SKM-1 (cell line): ENCODE measurements at regions not wholly inside any gene's neighbourhood (a gene's known extent, or its start where the extent isn't known, plus 50 kb on each side); places are given as distances from the start of the nearest gene placed in this dataset.

Experiments
- DNase-seq: peaks from one replicate; lab custom pipeline; 2025; ENCODE audit not compliant: unreplicated experiment; lab: John Stamatoyannopoulos, UW

DNA sequence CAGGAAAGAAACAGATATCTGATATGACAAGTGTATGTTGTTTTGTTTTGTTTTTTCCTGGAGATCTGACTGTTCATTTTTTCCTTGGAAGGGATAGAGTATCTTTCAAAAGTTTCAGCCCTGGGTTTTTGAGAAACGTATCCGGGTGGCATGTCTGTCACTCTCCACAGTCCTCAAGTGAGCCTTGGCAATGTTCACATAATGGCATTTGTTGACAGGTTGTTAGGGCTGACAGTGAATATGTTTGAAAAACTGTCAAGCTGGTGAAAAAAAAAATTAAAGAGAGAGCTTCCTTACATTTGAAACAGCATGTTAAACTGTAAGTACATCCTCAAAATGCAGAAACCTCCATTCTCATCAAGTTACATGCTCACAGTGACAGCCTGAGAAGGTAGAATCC is 113.0 kb upstream of the DYNLRB2 start:
- DNase-seq, result no peak

DNA sequence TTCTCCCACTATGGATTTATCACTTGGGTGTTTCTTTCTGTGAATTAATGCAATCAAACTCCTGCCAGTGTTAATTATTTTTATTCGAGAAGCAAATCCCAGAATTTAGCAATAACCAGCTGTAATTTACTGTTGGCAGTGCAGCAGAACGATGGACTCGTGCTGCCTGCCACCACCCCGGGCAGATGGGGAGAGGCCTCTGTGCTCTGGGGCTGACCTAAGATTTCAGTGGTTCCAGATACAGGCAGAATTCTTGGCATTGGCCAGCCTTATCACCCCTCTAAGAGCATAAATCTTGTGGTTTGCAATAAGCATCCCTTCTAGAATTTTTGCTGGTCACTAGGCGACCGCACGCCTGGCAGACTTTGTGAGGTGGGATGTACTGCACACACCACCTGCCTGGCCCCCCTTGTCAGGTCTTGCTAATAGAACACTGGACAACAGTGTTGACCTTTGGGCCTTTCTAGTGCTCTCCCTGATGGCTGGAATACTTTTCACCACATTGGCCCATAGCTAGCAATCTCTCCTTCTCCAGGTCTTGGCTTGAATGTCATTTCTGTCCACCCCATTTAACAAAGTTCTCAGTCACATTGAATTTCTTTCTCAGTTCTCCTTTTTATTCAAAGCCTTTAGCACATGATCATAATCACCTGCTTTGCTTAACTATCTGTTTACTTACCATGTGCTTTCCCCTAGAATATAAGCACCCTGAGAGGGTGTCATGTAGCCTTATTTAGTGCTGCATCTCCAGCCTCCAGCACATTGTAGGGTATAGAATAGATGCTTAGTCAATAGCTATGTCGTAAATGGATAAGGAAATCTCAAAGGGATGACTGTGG is 122.1 kb upstream of the DYNLRB2 start:
- no peak for DNase-seq

DNA sequence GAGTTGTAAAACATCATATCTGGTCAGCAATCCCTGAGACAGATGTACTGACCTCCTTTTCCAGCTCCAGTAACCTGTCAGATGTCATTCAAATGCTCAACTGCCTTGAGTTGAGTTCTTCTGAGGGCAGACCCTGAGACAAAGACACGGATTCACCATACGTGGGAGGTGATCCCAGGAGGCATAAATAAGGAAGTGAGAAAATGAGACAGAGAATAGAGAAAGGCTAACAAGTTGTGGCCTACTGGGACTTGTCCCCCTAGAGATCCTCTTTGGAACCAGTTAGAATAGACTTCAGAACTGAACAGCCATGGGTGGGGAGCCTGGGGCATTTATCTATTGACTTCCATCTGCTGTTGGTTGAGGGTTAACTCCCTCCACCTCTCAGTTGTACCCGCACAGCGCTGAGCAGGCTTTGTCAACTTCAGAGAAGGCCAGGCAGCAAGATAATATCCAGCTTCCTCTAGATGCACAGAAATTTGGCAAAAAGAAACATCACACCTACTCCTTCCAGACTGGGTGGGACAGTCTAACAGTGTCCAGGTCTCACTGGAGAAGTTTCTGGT is 123.0 kb upstream of the DYNLRB2 start:
- no peak for DNase-seq

DNA sequence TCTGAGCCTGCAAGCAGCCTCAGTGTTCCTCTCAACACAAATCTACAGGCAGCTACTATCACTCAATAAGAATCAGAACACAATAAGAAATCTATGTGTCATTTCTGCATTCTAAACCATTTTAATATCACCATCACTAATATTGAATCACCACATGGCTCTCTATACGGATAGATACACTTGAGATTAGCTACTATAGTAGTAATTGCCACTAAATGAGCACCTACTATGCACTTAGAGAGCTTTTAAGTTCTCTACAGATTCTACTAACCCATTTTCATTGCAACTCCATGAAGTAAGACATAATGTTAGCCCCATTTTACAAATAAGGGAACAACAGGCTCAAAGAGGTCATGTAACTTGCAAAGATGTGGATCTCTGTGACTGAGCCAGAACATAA is 132.8 kb upstream of the DYNLRB2 start:
- DNase-seq, result no peak

DNA sequence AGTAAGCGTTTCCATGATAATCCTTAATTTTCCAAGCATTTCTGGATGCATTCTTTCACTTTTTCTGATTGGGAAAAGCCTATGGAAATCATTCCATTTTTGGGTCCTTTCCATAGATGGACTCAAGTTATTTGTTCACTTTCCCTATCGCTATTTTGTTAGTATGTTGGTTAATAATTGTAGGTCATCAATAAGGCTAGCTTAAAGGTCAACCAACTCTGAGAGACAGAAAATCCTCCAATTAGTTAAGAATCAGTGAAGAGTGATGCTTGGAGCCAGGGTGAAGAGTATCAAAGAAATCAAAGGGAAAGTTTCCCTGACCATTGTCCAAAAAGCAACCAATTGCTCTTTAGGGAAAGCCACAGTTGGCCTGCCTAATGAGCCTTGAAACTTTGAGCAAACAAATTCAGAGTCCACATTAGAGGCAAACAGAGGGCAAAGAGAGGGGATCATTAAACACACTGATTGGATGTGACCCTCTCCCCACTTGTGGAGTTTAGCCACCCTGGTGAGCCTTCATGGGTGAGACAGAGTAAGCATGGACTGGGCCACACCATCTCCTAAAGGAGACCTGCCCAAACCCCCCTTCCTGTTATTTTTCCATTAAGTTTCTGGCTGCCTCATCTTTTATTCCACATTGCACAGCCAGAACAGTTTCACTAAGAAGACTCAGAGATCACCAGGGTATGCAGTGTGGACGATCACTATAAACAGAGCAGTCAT is 133.4 kb upstream of the DYNLRB2 start:
- DNase-seq, result no peak

DNA sequence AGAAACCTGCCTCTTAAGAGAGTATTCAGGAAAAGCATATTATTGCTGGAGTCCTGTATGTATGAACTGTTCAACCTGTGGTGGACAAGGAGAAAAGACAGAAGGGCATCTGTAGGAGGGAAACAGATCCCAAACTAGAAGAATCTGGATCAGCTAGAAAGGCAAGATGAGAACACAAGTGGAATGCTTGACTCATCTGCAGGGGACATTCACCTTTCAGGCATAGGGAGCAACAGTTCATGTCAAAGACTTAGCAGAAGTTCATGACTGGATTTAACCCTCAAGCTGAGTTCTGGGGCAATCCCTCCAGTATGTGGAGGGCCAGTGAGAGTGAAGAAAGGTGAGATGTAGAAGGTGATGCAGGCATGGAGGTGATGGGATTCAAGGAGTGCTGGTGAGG is 135.9 kb upstream of the DYNLRB2 start:
- no peak for DNase-seq

DNA sequence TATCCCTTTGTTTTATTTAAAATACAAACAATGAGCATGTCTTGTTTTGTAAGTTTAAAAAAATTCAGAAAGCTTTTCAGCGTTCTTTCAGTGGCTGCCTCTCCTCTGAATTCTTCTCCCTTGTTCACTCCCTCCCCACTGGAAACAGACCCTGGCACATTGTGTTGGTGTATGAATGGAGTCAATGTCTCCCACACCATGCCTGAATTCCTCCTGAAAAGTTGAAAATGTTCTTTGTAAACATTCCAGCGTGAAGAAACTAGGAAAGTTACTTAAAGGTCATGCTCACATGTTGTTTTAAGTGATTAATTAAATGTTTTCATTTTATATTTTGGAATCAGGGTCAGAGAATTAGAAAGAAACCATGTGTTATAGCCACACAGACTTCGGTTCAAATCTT is 136.9 kb upstream of the DYNLRB2 start:
- DNase-seq, result no peak

DNA sequence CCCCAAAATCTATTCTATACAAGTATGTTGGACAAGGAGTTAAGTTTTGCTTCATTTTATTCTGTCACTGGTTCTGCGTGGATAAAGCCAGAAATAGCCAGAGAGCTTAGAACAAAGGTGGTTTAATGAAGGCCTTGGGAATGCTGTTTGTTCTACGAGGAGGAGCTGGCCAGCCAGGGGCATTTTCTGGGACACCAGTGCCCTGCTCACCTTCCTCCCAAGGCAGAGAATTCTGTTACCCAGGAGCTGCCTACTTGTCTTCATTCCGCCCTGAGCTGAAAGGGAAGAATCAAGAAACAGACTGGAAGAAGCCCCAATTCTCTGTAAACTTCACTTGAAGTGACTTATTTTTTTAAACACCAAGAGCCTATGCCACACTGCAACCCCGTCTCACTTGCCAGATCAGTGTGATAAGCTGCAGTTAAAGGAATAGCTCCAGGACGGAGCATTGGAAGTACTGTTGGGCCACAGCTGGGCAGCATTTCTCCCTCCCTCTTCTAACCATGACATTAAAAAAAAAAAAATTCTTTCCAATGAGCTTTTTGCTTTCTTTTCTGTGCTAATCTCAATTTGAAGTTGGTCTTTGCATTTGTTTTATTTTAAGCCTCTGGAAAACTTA is 149.8 kb upstream of the DYNLRB2 start:
- no peak for DNase-seq

DNA sequence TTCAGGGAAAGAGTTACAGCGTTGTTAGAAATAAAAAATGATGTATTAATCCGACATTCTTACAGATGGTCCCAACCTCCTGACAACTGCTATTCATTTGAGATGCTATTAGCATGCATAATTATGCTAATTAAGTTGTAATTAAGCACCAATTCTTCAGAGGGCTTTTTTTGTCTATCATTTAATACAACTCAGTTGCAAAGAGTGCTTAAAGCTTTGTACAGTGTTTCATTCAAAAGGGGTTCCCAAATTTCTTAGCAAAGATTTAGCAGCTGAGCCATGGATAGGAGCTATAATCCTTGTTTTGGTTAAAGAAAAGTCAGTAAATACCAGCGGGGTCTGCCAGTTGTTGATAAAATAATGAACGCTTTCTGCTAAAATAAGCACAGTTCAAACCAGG is 150.7 kb upstream of the DYNLRB2 start:
- no peak for DNase-seq

DNA sequence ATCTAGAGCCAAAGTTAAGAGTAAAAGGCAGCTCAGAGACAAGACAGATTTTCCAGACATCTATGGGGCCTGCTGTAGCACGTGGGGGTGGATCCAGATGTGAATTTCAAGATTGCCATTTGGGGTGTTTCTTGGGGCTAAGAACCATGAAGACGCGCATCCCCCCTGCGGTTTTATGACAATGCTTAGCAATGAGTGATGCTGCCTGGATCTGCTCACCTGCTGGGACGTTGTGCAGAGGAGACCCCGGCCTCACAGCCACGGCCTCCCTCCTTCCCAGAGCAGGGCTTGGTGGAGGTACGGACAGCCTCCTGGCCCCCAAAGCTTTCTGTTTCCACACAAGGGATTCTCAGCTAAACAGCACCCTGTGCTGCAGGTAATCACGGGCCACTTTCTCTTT is 151.5 kb upstream of the DYNLRB2 start:
- DNase-seq, result no peak

DNA sequence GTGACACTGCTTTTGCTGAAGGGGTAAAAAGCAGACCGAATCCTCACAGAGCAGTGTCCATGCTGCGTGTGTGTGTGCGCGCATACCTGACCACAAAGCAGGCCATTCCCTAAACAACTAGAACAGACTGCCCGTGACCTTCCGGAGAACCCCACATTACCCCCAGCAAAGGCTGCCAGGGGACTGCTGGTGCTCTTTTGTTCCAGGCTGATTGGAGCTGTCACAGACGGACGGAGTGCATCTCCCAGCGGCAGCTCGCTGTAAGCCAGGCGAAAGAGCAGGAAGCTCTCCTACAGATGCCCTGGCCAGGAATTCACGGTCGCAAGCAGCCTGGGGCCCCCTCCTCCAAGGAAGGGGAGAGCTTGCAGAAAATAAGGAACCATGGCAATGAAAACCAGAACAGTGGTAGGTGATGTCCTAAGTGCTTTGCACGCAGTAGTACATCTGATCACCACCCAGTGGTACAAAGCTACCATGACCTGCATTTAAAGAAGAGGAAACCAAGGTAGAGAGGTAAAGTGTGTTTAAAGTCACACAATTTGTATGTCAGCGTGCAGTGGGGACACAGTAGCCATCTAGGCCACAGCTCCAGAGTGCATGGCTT is 153.4 kb upstream of the DYNLRB2 start:
- no peak for DNase-seq

DNA sequence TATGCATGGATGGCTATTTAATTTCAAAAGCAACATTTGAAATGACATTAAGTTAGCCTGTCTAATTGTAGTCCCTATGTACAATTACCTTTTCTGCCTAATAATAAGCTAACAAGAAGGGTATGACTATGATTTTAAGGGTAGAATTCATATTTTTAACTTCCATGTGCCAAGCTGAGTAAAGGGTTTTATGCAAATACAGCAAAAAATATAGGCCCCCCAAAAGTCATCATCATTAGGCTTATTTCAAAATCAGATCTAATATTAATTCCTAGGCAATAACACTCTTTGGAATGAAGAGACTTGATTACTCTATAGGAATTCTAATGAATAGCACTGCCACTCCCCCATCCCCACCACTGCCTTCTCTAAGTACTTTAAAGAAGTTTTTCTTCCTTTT is 155.9 kb upstream of the DYNLRB2 start:
- no peak for DNase-seq

DNA sequence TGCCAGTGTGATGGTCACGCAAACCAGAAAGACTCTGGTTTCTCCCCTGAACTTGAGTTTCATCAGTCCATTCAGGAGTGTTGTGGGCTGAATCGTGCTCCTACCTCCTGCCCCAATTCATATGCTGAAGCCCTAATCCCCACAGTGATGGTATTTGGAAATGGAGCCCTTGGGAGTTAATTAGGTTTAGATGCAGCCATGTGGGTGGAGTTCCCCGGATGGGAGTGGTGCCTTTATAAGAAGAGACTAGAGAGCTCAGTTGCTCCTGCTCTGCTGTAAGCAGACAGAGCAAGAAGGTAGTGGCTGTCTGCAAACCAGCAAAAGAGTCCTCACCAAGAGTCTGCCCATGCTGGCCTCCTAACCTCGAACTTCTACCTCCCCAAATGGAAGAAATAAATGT is 160.3 kb upstream of the DYNLRB2 start:
- no peak for DNase-seq

DNA sequence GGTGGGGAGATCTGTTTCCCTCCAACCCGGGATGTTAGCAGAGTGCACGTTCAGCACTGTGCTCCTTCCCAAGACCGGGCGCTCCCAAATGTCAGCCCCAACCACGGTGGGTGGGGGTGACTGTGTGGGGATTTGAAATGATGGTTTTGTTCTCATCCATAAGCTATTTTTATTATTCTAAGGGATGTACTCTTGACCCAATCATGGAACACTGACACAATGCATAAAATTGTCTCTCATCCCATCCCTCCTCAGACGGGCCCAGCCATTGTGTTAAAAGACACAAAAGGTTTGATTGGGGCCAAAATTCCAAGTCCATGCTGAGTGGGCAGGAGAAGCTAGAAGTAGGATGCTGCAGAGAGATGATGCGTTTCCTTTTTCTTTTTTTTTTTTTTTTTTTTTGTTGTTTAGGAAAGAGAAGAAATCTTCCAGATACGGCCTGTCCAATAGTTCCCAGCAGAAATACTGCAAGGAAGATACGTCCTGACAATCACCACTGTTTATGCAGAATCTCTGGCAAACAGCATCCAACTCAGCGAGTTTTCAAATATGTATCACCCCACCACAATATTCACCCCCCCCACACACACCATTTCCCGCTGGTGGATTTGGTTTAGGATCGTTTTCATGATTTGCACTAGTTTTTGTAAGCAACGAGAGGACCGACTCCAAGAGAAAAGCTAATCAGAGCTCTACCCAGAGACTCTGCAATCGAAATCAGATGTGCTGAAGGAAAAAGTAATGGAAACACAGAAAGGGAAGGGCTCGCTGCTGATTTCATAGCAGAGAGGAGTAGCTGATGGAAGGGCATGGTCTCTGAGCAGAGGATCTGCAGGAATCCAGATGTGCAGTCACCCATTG is 163.5 kb upstream of the DYNLRB2 start:
- DNase-seq, result no peak

DNA sequence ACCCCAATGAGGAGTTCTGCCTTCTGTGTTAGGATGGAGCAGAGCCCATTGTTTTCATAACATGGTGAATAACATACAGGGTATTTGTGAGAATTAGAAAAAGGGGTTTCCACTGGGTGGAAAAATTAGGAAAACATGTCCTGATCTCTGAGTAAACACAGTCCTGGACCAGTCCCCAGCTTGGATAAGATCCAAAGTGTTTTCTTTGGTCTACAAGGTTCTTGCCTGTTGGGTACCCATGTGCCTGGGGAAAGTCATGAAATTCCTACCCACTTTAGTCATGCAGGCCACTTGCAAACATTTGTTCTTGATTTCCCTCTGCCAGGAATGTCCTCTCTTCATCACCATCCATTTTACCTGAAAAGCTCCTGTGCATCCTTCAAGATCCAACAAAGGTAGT is 164.8 kb upstream of the DYNLRB2 start:
- DNase-seq, result no peak

DNA sequence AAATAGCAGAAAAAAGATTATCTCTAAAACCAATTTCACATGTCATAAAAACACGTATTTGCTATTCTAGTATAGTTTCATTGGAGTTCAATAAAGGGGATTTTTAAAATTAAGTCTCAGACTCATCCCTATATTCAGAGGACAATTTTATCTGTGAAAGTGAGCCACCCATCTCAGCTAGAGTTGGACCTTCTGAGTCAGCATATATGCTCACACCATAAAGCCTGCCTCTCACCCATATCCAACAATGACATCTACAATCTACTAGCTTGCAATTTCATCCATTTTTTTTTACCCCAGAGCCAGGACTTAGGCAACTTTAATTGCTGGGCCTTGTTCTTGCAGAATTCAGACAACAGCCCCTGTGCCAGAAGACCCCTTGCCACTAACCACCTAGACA is 165.3 kb upstream of the DYNLRB2 start:
- DNase-seq, result no peak

DNA sequence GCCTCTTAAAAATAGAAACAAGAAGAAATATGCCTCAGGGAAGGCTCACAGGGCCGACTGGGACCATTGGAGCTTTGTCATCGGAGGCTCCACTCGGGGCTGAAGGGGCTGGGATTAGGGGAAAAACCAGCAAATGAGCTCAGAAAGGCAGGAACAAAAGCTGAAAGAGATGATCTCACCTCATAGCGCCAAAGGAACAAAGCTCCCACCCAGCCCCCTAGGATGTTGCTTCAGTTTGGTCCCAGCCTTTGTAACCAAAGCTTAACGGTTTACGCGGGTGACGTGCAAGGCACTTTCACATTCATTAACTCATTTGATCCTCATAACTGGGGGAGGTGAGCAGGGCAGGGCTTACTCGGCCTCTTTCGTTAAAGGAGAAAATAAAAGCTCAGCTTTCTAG is 168.5 kb upstream of the DYNLRB2 start:
- no peak for DNase-seq

DNA sequence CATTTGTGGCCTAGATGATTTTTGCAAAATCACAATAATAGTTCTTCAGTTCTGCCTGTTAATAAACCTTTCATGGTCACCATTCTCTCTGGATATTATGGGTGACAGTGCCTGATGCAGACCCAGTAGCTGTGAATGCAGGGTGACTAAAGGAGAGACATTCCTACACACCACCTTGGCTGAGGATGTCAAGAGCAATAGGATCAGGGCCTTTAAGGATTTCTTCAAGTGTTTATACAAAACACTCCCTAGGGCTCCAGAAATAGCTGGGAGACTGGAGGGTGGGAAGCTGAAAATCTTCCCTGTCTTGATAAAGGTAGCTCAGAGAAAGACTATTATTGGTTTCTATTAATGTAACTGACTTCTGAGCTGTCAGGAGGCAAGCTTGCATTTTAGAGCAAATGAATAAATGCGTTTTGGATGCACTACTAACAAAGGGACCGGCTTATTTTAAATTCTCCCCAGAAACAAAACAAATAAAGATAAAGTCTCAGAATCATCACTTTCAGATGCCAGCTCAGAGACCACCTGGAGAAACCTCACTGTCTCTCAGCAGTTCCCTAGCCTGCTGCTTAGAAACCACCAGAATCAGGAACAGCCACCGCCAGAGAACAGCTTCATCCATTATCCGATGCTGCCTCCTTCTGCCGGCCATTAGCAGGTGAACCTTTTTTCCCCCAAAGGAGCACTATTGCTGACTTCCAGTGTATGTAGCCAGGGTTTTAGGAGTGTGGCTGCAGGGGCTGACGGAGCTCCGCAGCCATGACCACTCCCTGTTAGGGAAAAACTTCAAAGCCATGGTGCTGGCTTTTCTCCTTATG is 171.4 kb upstream of the DYNLRB2 start:
- no peak for DNase-seq

DNA sequence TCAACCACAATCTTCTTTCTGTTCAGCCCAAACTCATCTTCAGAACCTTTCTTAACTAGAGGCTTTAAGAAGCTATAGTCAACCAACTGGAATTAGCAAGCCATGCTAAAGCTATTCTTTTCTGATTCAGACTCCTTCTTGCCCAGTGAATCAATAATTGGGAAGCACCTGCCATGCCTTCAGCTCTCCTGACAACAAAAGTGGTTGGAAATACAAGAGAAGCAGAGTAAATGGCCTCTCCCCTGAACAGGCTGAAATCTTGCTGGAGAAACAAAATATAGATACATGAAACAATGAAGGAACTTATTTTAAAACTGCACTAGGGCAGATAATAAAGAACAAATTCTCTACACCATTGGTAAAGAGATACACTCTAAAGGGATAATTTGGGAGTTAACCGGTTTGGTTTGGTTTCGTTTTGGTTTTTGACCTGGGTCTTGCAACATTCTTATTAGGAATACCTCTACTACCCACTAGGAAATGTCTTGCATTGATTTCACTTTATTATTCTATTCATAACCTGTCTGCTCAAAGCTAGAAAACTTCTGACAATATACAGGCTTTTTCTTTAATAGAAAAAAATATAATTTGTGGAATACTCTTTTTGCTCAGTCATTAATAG is 173.6 kb upstream of the DYNLRB2 start:
- no peak for DNase-seq
